ENCODE measurements at regions not wholly inside any gene's neighbourhood (a gene's known extent, or its start where the extent isn't known, plus 50 kb on each side); places are given as distances from the start of the nearest gene placed in this dataset.

- TF ChIP-seq, protein P1, sequence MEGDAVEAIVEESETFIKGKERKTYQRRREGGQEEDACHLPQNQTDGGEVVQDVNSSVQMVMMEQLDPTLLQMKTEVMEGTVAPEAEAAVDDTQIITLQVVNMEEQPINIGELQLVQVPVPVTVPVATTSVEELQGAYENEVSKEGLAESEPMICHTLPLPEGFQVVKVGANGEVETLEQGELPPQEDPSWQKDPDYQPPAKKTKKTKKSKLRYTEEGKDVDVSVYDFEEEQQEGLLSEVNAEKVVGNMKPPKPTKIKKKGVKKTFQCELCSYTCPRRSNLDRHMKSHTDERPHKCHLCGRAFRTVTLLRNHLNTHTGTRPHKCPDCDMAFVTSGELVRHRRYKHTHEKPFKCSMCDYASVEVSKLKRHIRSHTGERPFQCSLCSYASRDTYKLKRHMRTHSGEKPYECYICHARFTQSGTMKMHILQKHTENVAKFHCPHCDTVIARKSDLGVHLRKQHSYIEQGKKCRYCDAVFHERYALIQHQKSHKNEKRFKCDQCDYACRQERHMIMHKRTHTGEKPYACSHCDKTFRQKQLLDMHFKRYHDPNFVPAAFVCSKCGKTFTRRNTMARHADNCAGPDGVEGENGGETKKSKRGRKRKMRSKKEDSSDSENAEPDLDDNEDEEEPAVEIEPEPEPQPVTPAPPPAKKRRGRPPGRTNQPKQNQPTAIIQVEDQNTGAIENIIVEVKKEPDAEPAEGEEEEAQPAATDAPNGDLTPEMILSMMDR (IDR thresholded peaks at IDR 0.05), result no peak
- TF ChIP-seq ZFX (IDR thresholded peaks at IDR 0.05; ENCODE audit: borderline replicate concordance), result no peak
Measured at GRCh38 chr17:77709594-77709993, 248.9 kb upstream of the TNRC6C start.

Measured in 22Rv1 (cell line).